Brain microvascular endothelial cell (primary cell): ENCODE measurements at regions not wholly inside any gene's neighbourhood (a gene's known extent, or its start where the extent isn't known, plus 50 kb on each side); places are given as distances from the start of the nearest gene placed in this dataset.

Experiments
- DNase-seq: peaks from one replicate; pipeline ENCODE4 v3.0.0-alpha.2; 2020
- H3K27ac ChIP-seq: fragments of 250-450 bp; sonication (Bioruptor Pico); 2 replicates; pipeline ENCODE4 v1.5.1; 2020; ENCODE audit warnings: mild to moderate bottlenecking, moderate library complexity
- H3K27me3 ChIP-seq: fragments of 250-450 bp; sonication (Bioruptor Pico); replicated peaks from 2 replicates; pipeline ENCODE4 v1.5.1; 2020; ENCODE audit warnings: mild to moderate bottlenecking
- H3K36me3 ChIP-seq: fragments of 250-450 bp; sonication (Bioruptor Pico); replicated peaks from 2 replicates; pipeline ENCODE4 v1.5.1; 2020; ENCODE audit warnings: mild to moderate bottlenecking
- H3K4me3 ChIP-seq: 2 replicates; pipeline ENCODE4 v1.5.1; 2011; ENCODE audit warnings: low read depth, mild to moderate bottlenecking, control low read depth, low read length, moderate library complexity
- in situ Hi-C: cut with HindIII; loops from 2 replicates; pipeline ENCODE4 v1.10.0; 2017; ENCODE audit warnings: low sequenced_read_pairs, low pct_ligation_motif_present
- TF ChIP-seq, protein P1 (sequence below): IDR thresholded peaks from 2 replicates; pipeline ENCODE4 v1.5.1; 2011; ENCODE audit warnings: low read depth, mild to moderate bottlenecking, moderate library complexity, low read length, control low read depth, inconsistent platforms; ENCODE audit errors: missing control alignments

DNA sequence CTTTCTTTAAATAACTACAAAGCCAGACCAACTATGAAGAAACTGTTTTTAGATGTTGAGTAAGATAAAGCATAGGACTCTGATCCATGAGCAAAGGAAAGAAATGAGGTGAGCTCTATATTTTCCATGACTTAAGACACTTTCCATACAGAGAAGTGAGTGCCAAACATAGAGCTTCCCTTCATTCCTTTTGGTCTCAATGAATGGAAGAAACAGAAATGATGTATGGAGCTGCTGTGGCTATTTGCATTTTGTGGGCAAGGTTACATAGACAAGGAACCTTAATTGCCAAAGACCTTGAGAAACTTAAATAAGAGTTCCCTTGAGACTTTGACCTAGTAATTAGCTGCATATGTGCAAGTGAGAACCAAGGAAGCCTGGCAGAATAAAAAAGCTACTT is 1152.2 kb downstream of the XPNPEP1 start:
- Histone ChIP-seq H3K27ac (no peak overlapping the region), H3K4me3 (no peak overlapping the region), H3K27me3 (no peaks in the 10 kb centered on the region), H3K36me3 (no peaks in the 10 kb centered on the region)
- TF ChIP-seq, protein P1, sequence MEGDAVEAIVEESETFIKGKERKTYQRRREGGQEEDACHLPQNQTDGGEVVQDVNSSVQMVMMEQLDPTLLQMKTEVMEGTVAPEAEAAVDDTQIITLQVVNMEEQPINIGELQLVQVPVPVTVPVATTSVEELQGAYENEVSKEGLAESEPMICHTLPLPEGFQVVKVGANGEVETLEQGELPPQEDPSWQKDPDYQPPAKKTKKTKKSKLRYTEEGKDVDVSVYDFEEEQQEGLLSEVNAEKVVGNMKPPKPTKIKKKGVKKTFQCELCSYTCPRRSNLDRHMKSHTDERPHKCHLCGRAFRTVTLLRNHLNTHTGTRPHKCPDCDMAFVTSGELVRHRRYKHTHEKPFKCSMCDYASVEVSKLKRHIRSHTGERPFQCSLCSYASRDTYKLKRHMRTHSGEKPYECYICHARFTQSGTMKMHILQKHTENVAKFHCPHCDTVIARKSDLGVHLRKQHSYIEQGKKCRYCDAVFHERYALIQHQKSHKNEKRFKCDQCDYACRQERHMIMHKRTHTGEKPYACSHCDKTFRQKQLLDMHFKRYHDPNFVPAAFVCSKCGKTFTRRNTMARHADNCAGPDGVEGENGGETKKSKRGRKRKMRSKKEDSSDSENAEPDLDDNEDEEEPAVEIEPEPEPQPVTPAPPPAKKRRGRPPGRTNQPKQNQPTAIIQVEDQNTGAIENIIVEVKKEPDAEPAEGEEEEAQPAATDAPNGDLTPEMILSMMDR = no peak
- in situ Hi-C loops = no loop called here
- no peak for DNase-seq

DNA sequence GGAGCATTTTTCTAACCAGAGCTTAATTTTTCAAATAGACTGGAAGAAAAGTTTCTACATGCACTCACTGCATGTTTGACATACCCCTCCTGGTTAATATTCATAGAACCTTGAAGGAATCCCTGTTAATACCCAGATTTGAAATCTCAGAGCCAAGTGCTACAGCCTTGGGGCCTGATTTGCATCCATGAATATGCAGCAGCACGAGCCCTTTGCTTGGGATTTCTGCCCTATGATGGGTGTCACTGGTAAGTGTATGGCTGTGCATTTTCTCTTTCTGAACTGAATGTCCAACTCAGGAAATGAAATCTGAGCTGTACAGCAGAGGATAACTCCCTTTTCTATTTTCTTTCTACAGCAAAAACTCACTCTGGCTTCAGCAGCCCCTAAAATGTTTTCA is 1157.5 kb downstream of the XPNPEP1 start:
- H3K36me3 ChIP-seq = no peaks in the 10 kb centered on the region
- no peaks in the 10 kb centered on the region for H3K27me3 ChIP-seq
- no peak for DNase-seq
- H3K27ac ChIP-seq = no peak overlapping the region
- H3K4me3 ChIP-seq = no peak overlapping the region
- TF ChIP-seq, protein P1 = no peak
- in situ Hi-C loops = no loop called here

DNA sequence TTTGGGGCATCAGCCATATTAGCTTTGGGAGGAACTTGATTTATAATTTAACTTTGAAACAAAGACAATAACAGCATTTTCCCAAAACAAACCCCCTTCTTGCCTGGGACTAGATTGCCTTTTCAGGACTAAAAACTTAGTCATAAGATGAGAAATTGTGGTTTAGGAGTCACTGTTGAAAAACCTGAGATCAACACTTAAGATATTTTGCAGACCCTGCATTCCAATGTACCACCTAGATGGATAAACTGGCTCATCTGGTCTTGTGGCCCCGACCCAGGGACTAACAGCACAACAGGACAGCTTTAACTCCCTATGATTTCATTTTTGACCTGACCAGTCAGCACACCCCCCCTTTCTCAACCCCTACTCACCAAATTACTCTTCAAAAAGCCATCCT is 1165.4 kb downstream of the XPNPEP1 start:
- TF ChIP-seq, protein P1 = no peak
- Histone ChIP-seq H3K4me3 (no peak overlapping the region), H3K27ac (no peak overlapping the region), H3K27me3 (no peaks in the 10 kb centered on the region), H3K36me3 (no peaks in the 10 kb centered on the region)
- no peak for DNase-seq
- in situ Hi-C loops = no loop called here

DNA sequence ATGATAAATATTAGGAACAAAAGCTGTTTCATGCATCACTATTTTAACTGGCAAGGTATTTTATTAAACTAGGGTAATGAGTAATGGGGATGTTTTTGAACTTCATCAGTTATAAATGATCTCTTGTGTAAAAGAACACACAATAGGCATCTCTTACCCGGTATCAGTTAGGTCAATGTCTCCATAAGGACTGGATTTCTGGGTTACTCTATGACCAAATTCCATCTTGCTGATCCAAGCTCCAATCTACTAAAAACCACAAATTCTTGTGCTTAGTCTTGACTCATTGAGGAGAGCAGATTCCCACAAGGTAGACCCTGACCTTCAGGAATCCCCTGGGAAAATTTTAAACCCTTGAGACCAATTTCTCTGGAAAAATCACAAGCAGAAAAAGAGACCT is 1167.7 kb downstream of the XPNPEP1 start:
- DNase-seq = no peak
- Histone ChIP-seq H3K27ac (no peak overlapping the region), H3K4me3 (no peak overlapping the region), H3K27me3 (no peaks in the 10 kb centered on the region), H3K36me3 (no peaks in the 10 kb centered on the region)
- TF ChIP-seq, protein P1 = no peak
- in situ Hi-C loops = no loop called here

DNA sequence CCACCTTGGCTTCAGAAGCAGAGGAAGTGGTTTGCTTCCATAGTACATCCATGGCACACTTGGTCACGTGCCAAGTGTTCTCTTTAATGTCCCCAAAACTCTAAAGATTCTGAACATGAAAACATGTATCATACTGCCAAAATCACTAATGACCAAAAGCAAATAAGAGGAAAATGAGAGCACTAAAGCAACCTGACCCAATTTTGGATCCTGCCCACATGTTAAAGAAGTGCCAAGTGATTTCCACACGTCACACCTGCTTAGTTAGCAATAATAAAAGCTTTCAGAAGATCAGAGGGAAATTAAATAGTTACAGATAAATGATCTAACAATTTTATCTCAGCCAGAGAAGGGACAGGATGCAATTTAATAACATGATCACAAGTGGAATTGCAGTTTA is 1170.0 kb downstream of the XPNPEP1 start:
- in situ Hi-C loops = no loop called here
- H3K27me3 ChIP-seq = no peaks in the 10 kb centered on the region
- H3K36me3 ChIP-seq = no peaks in the 10 kb centered on the region
- H3K27ac ChIP-seq = no peak overlapping the region
- DNase-seq = no peak
- no peak overlapping the region for H3K4me3 ChIP-seq
- TF ChIP-seq, protein P1 = no peak

DNA sequence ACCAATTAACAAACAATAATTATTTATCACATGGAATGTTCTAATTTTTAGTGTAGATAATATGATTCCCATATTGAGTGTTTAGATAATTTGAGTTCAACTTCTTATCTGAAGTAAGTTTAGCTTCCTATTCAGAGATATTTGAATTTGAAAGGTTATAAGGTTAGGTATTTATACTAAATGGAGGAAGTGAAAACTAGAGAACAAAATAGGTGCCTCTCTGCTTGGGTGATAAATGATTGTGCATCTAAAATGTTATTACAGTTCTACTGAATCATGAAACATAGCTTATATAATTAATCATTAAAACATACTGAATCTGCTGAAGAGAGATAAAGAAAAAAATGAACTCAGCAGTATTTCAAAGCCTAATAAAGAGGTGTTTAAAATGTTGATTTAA is 1174.3 kb downstream of the XPNPEP1 start:
- no peak for DNase-seq
- Histone ChIP-seq H3K27me3 (no peaks in the 10 kb centered on the region), H3K4me3 (no peak overlapping the region), H3K36me3 (no peaks in the 10 kb centered on the region), H3K27ac (no peak overlapping the region)
- in situ Hi-C loops = no loop called here
- TF ChIP-seq, protein P1 = no peak
